Thyroid gland (tissue), 4 donors: ENCODE measurements at regions not wholly inside any gene's neighbourhood (a gene's known extent, or its start where the extent isn't known, plus 50 kb on each side); places are given as distances from the start of the nearest gene placed in this dataset.

ENCODE experiments used
- DNase-seq, 2 donors: peaks; one replicate each; pipeline ENCODE4 v3.0.0-alpha.2; 2019
- H3K27ac ChIP-seq, 3 donors: fragments of 200-600 bp; sonication (generic); 1 replicate in 2 of 3; 2 replicates in 1 of 3; pipeline ENCODE4 v1.5.1; 2016 to 2019; ENCODE audit warnings: mild to moderate bottlenecking in 1 of 3, moderate library complexity in 1 of 3
- H3K27me3 ChIP-seq: fragments of 200-600 bp; sonication (generic); one replicate; pipeline ENCODE4 v1.5.1; 2019
- H3K36me3 ChIP-seq, 2 donors: fragments of 200-600 bp; sonication (generic); one replicate each; pipeline ENCODE4 v1.5.1; 2016 to 2019
- H3K4me1 ChIP-seq, 2 donors: fragments of 200-600 bp; sonication (generic); one replicate each; pipeline ENCODE4 v1.5.1; 2017 to 2019
- H3K4me3 ChIP-seq, 3 donors: fragments of 200-600 bp; sonication (generic); replicated peaks in 1 of 3; 1 replicate in 2 of 3; 2 replicates in 1 of 3; pipeline ENCODE4 v1.5.1; 2016; ENCODE audit warnings: mild to moderate bottlenecking in 1 of 3
- H3K9me3 ChIP-seq: fragments of 200-600 bp; sonication (generic); one replicate; pipeline ENCODE4 v1.5.1; 2017
- POLR2A ChIP-seq, 2 donors: fragments of 450-650 bp; IDR thresholded peaks; one replicate each; pipeline ENCODE4 v1.6.1; 2017; ENCODE audit warnings: antibody characterized with exemption in 2 of 2, mild to moderate bottlenecking in 2 of 2, moderate library complexity in 1 of 2
- WGBS, 2 donors: methylation state at CpG; one replicate each; pipeline ENCODE4 v1.1.5; 2017; 5-methylcytosine and 5-hydroxymethylcytosine counted together
- intact Hi-C: fragments of 100-400 bp; cut with DNase I; formaldehyde crosslinking; loops from one replicate; pipeline ENCODE4 v1.15.1; 2023
- TF ChIP-seq, protein P1 (sequence below), 6 experiments: fragments of 200-600 bp in 3 of 6; fragments of 450-650 bp in 3 of 6; sonication (generic) in 3 of 6; IDR thresholded peaks; one replicate each; pipeline ENCODE4 v1.5.1; 2016 to 2019; ENCODE audit warnings: antibody characterized with exemption in 6 of 6, mild to moderate bottlenecking in 2 of 6, inconsistent platforms in 1 of 6, moderate library complexity in 1 of 6

DNA sequence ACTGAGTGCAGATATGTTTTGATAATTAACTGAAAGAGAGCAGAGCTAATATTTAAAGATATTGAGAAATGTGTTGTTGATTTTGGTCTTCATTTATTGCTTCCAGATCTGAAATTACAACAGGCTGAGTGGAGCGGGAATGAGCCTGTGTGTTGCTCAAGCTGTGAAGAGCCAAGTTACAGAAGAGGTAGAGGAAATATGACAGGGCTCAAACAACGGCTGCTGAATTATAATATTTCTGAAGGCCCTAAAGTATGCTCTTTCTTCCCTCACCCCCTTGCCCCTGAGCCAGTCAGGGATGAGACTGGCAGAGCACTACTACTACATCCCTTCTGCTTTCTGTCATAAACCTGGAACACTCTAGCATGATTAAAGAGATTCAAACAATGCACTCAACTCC lies 115.6 kb downstream of the FANCF start:
- H3K4me1 ChIP-seq = no peaks in the 10 kb centered on the region
- no peak overlapping the region for H3K27ac ChIP-seq
- 48 to 56% methylated on average over 2 of the region's 2 CpGs for WGBS, 2 donors
- no peaks in the 10 kb centered on the region for H3K36me3 ChIP-seq
- TF ChIP-seq POLR2A (IDR thresholded peaks at IDR 0.05) = no peak
- TF ChIP-seq, protein P1, sequence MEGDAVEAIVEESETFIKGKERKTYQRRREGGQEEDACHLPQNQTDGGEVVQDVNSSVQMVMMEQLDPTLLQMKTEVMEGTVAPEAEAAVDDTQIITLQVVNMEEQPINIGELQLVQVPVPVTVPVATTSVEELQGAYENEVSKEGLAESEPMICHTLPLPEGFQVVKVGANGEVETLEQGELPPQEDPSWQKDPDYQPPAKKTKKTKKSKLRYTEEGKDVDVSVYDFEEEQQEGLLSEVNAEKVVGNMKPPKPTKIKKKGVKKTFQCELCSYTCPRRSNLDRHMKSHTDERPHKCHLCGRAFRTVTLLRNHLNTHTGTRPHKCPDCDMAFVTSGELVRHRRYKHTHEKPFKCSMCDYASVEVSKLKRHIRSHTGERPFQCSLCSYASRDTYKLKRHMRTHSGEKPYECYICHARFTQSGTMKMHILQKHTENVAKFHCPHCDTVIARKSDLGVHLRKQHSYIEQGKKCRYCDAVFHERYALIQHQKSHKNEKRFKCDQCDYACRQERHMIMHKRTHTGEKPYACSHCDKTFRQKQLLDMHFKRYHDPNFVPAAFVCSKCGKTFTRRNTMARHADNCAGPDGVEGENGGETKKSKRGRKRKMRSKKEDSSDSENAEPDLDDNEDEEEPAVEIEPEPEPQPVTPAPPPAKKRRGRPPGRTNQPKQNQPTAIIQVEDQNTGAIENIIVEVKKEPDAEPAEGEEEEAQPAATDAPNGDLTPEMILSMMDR (IDR thresholded peaks at IDR 0.05) = no peak
- no peak overlapping the region for H3K4me3 ChIP-seq
- DNase-seq = no peak
- no peaks in the 10 kb centered on the region for H3K9me3 ChIP-seq
- intact Hi-C loops = no loop called here
- no peaks in the 10 kb centered on the region for H3K27me3 ChIP-seq

DNA sequence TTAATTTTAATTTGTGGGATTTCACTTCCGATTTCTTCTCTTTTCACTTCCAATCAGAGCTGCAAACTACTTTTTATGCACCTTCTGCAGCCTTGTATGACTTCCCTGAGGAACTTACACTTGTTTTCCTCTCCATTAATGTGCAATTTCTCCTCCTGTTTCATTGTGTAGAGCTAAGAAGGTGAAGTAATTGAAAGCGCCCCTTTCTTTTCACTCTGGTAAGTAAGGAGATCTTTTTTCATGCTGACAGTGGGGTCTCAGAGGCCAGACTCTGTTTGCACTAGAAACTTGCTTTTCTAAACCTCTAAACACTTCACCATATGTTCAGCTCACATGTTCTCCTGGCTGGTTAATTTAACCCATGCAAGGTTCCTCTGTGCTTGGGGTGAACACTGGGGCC lies 117.0 kb downstream of the FANCF start:
- Histone ChIP-seq H3K27me3 (no peaks in the 10 kb centered on the region), H3K4me3 (no peak overlapping the region), H3K36me3 (no peaks in the 10 kb centered on the region), H3K9me3 (no peaks in the 10 kb centered on the region), H3K4me1 (no peaks in the 10 kb centered on the region), H3K27ac (no peak overlapping the region)
- DNase-seq = no peak
- TF ChIP-seq, protein P1 (IDR thresholded peaks at IDR 0.05) = no peak
- no peak for TF ChIP-seq POLR2A (IDR thresholded peaks at IDR 0.05)
- intact Hi-C loops = no loop called here
- 35 to 45% methylated on average over 2 of the region's 2 CpGs for WGBS, 2 donors

DNA sequence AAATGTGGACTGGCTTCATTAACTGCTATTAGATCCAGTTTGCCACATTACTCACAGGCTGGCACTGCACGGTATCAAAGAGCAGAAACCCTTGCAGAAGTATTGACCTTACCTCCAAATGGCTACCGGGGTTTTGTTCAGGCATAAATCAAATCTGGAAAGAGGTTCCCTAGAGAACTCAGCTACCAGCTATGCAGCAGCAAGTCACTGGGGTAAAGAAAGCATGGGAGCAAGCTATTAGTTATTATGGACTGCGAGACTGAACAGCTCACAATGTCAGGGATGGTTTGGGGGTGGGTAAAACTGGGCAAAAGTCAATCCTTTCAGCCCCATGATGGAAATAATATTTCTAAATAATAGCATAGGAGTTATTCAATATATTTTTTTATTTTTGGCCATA lies 128.1 kb downstream of the FANCF start:
- no peaks in the 10 kb centered on the region for H3K9me3 ChIP-seq
- no peaks in the 10 kb centered on the region for H3K36me3 ChIP-seq
- TF ChIP-seq, protein P1 (IDR thresholded peaks at IDR 0.05) = no peak
- no peak for TF ChIP-seq POLR2A (IDR thresholded peaks at IDR 0.05)
- intact Hi-C loops = no loop called here
- H3K27ac ChIP-seq = no peak overlapping the region
- no peaks in the 10 kb centered on the region for H3K4me1 ChIP-seq
- DNase-seq = no peak
- no peaks in the 10 kb centered on the region for H3K27me3 ChIP-seq
- 78 to 79% methylated on average over 3 of the region's 3 CpGs for WGBS, 2 donors
- no peak overlapping the region for H3K4me3 ChIP-seq

DNA sequence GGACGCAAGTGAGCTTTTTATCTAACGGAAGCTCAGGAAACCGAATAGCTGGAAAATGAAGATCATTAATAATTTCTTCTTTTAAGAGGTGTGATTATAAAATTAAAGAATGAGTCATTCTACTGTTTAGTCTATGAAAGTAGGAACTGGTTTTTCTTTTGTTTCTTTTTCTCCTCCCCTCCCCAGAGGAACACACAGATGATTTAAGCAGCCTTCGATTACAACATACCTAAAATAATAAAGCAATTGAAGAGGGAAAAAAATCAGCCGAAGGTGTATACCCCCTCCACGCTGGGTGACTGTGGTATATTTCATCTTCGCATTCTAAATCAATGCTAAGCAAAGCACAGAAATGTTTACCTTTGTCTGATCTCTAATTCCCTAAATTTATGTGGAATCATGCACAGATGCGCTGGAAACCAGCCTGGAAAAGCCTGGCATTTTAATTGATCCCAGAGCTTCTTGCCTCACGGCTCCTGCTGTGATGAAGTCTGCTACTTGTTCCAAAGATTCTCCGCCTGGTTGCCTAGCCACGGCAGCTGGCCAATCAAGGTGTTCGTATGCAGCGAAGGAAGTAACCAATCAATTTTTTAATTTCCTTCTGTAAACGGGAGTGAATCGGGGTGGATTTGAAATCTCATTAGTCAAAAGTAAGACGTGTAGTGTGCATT lies 133.9 kb downstream of the FANCF start:
- intact Hi-C loops = no loop called here
- Histone ChIP-seq H3K36me3 (no peaks in the 10 kb centered on the region), H3K27me3 (no peaks in the 10 kb centered on the region), H3K4me3 (no peak overlapping the region), H3K4me1 (no peaks in the 10 kb centered on the region), H3K9me3 (no peaks in the 10 kb centered on the region), H3K27ac (no peak overlapping the region)
- no peak for DNase-seq
- TF ChIP-seq POLR2A (IDR thresholded peaks at IDR 0.05) = no peak
- TF ChIP-seq, protein P1 (IDR thresholded peaks at IDR 0.05) = no peak
- 65 to 69% methylated on average over 16 of the region's 16 CpGs for WGBS, 2 donors

DNA sequence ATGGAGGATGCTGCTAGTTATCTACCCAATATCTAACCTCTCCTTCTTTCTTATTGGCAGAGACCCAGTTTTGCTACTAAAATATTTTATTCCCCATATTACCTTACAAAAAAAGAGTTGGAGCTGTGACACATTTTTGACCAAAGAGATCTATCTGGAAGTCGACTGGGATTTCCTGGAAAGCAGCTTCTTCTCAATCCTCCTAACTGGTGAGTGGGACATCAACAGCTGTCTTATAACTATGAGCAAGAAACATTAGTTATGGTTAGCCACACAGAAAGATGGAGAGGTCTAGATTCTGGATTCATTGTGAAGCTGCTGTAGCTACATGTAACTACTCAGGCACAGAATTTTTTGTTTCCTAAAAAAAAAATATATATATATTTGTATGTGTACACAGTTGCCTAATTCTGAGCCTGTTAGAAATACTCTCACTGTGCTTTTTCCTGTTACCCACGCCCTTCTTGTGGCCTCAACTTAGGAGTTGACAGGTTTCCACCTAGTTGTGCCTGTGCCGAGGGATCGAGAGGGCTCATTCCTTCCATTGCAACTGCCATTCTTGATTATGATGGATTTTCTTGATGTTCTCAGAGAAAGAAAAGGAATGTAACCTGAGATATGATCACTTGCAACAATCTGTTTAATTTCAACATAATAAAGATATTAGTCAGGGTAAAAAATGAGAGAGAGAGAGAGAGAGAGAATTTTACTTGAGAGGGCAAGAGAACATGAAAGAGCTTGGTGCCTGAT lies 142.0 kb downstream of the SLC17A6 start:
- Histone ChIP-seq H3K9me3 (no peaks in the 10 kb centered on the region), H3K27ac (no peak overlapping the region), H3K36me3 (no peaks in the 10 kb centered on the region), H3K27me3 (no peaks in the 10 kb centered on the region), H3K4me1 (no peaks in the 10 kb centered on the region), H3K4me3 (no peak overlapping the region)
- WGBS, 2 donors = 76 to 82% methylated on average over 4 of the region's 4 CpGs
- DNase-seq = no peak
- no peak for TF ChIP-seq POLR2A (IDR thresholded peaks at IDR 0.05)
- TF ChIP-seq, protein P1 (IDR thresholded peaks at IDR 0.05) = no peak
- intact Hi-C loops = no loop called here
